HG02943 (cell line): ENCODE measurements at regions not wholly inside any gene's neighbourhood (a gene's known extent, or its start where the extent isn't known, plus 50 kb on each side); places are given as distances from the start of the nearest gene placed in this dataset.

ENCODE experiments used
- ATAC-seq: cut with Tn5 transposase; IDR thresholded peaks from one replicate; pipeline ENCODE4 v1.9.1; 2021; ENCODE audit warnings: mild to moderate bottlenecking, low read depth, moderate library complexity; ENCODE audit not compliant: unreplicated experiment

GRCh38 chr5:121763665-121764064, 88.0 kb upstream of the FTMT start:
- no peak for ATAC-seq

- ATAC-seq = no peak
Observed at GRCh38 chr5:121780406-121780805, 71.3 kb upstream of the FTMT start.

- ATAC-seq = no peak
Observed at GRCh38 chr5:121783700-121784099, 68.0 kb upstream of the FTMT start.

GRCh38 chr5:121793791-121794190, 57.9 kb upstream of the FTMT start:
- ATAC-seq = no peak

GRCh38 chr5:121795511-121795910, 56.2 kb upstream of the FTMT start:
- no peak for ATAC-seq

- no peak for ATAC-seq
Observed at GRCh38 chr5:121797681-121798518, 53.8 kb upstream of the FTMT start.
